ENCODE measurements at regions not wholly inside any gene's neighbourhood (a gene's known extent, or its start where the extent isn't known, plus 50 kb on each side); places are given as distances from the start of the nearest gene placed in this dataset.
"Not testable (repeated sequence)": the region's sequence is repeated elsewhere in the genome, so short reads cannot be mapped to it uniquely, and the experiment has no call there.

DNA sequence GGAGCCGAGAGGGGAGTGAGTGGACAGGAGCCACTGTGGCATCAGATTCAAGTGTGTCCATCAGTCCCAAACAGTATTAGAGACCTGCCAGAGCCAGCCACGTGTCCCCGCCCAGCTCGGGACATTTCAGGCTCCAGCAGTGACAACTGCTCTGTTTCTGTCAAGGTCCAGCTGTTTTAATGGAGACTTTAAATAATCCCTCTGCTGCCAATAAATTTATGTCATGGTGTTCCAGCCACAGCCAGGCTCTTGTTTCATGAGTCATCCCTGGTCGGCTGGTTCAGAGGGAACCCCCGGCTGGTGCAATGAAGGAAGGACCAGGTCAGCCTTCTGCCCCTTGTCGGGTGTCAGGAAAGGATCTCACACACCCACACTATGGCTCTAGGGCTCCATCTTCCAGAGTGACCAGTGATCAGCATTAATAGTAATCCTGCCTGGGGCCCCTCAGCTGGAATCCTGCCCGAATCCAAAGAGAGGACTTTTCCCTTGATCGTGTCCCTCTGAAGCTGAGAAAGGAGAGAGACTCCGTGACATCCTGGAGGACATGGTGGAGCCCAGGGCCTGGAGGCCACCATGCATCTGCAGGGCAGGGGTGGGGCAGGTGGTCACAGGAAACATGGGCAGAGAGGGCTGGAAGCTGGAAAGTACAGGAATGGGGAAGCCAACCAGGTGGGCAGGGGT is 197.3 kb downstream of the MATN1 start:
- DNase-seq, result no peak

DNA sequence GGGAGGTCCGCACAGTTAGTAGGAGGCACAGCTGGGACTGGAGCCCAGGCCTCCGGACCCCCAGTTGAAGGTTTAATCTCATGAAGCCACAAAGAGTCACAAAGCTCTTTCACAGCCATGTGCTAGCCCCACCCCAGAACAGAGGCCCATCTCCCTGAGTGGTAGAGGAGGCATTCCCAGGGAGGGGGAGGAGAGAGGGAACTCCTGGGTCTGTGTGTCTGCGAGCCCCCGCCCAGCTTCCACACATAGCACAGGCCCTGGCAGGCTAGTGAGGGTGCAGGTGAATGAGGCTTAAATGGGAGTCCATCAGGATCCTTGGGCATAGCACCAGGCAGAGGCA is 197.8 kb downstream of the MATN1 start:
- no peak for DNase-seq

DNA sequence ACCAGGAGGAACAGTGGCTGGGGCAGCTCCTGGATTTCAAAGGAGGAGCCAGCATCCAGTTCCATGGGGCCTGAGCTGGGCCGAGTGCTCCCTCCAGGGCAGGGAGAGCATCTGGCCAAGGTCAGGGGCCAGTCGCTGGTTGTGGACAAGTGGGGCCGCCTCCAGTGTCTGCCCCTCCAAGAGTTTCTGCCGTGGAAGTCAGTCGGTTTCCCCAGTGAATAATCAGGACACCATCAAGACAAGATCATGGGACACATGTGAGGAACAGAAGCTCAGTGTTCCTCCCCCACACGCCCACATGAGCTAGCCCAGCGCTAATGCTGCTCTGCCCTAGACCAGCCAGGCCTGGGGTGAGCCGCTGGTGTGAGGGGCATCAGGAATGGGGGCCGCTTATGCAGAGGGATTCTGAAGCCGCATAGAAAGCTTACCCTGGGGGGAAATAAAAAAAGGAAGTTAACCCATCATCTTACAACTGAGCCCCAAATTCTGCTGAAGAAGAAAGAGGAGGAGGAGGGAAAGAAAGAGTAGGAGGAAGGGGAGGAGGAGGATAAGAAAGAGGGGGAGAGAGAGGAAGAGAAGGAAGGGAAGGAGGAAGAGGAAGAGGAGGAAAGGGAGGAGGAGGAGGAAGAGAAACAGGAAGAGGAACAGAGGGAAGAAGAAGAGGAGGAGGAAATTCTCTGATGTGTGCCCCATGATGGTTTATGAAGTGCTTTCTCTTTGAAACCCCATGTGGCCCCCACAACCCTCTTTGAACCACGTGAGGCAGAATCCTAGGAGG is 198.4 kb downstream of the MATN1 start:
- no peak for DNase-seq

DNA sequence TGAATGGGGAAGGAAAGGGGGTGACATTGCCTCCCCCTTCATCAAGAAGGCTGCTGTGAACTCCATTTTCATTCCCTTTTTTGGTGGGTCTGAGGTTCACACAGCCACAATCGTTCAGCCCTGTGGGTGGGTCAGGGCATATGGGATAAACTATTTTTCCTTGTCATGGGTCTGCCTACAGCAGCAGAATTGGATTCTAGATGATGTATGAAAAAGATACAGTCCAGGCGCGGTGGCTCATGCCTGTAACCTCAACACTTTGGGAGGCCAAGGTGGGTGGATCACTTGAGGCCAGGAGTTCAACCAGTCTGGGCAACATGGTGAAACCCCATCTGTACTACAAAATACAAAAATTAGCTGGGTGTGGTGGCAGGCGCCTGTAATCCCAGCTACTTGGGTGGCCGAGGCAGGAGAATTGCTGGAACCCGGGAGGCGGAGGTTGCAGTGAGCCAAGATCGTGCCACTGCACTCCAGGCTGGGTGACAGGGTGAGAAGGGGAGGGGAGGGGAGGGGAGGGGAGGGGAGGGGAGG is 199.3 kb downstream of the MATN1 start:
- DNase-seq, result not testable (repeated sequence)

DNA sequence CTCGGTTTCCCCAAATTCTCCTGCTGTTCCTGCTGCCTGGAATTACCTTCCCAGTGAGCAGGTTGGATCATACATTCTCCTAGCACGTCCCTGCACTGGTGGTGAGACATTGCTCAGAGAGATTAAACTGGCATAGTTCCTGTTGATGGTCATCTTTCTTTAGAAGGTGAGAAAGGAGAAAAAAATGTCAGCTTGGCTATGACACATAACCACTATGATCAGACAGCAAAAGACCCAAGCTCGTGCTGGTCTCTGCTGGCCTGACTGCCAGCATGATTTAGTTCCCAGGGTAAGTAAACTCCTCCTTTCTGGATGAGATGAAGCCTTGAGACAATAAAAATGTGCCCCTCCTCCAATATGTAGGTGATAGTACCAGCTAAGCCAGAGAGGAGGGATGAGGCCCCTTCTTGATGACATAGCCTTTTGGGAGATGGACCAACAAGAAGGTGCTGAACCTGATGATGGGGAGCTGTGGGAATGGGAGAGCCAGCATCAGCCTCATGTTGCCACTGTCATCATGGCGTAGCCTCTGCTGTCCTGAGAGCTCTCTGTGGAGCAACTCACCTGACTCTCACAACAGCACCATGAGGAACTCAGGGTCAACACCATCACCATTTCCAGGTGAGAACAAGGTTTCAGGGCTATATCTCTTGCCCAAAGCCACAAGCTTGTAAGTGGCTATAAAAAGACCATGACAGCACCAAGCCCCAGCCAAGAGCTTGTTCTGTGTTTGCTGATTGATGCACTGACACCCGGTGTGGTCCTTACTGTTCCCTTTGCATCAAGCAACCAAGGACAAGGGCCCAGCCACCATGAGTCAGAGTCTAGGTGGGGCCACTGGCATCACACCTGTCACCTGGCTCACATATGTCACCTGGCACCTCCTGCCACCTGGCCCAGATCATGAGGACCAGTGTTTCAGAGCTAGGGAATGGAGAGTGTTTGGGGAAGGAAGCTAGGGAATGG is 200.0 kb downstream of the MATN1 start:
- no peak for DNase-seq

DNA sequence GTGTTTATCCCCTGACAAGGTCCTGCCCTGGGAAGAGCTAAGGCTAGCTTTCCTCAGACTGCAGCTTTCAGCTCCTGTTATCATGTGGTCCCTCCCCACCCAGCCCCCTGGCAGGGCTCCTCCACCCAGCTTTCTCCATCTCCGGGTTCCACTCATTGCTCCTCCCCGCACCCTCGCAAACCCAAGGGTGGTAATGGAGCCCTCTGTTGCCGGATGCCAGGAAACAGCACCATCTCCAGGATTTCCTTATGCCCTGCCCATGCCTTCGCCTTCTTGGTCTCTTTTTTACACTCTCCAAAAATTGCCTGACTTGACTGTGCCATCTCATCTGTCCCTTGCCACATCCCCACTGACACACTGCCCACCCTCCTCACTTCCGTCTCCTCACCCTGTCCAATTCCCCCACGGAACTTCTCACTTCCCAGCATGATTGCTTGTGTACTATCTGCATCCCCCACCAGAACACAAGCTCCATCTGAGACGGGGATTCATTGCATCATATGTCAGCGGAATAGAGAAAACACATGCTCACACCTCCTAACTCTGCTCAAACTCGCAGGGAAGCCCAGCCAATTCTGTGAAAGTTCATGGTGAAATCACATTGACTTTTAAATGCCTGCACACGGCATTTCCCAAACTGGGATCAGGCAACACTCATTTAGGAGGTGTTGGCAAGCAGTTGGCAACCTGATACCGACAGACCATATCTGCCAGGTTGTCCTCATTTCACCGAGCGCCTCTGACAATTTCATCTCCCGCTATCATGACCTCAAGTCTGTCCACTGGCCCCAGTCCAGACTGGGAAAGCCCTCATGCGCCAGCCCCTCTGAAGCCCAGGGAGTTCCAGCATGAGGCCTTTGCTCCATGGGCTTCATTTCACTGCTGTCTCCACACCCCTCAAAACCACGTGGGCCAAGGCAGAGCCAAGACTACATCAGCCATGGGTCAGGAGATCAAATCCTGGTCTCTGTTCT is 201.1 kb downstream of the MATN1 start:
- DNase-seq, result no peak

DNA sequence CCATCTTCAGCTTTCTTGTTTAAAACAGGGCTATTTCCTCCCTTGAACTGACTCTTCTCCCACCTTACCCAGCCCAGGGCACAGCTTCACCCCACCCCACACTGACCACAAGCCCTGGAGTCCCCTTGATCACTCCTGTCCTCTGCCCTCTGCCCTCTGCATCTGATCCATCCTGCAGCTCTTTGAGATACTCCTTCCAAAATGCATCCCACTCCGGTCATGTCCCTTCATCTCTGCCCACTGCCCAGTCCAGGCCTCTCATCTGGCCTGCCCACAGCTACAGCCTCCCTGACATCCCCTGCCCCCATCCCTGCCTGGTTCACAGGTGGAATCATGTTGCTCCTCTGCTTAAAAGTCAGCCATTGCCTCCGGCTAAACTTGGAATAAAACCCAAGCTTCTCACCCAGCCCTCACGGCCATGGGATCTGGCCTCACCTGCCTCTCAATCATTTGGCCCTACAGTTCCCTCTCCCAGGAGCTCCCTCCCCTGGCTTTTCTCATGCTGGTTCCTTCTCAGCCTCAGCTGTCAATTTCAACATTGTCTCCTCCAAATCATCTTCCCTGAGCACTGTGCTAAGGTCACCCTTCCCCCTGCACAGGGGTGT is 202.0 kb downstream of the MATN1 start:
- no peak for DNase-seq

DNA sequence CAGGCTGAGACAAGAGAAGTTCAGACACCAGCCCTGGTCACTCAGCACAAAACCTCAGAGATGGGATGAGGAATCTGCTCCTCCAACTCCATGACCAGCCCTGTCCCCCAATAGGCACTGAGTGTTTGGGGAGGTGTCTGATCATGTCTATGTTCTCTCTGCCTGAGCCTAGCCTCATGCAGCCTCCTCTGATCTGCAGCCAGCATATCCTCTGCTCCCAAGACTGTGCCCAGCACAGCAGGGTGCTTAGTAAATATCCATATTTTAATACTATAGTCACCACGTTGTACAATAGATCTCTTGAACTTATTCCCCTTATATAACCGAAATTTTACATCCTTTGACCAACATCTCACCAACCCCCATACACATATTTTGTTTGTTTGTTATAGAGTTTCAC is 202.9 kb downstream of the MATN1 start:
- no peak for DNase-seq

DNA sequence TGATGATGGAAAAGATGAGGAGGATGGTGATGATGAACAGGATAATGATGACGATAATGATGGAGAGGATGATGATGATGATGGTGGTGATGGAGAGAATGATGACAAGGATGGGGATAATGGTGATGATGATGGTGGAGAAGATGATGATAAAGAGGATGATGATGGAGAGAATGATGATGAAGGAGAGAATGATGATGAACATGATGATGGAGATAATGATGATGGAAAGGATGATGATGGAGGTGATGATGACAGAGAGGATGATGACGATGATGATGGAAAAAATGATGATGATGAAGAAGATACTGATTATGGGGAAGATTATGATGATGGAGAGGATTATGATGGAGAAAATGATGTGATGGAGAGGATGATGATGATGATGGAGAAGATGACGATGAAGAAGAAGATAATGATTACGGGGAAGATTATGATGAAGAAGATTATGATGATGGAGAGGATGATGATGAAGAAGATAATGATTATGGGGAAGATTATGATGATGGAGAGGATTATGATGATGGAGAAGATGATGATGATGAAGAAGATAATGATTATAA is 204.1 kb downstream of the MATN1 start:
- no peak for DNase-seq

DNA sequence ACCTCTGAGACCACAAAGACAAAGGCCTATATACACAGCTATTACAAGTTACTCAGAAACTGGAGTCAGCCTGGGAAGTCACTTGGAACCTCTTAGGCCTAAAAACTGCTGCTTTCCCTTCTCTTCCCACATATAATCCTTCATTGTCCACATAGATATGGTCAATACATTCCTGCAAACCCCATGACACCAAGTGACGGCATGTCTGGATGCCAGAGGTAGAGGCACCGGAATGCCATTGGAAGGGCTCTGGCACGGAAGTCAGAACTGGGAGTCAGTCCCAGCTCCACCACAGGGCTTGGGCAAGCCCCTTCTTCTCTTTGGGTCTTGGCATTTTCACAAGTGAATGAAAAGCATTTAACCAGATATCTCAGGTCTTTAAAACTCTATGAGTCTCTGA is 204.7 kb downstream of the MATN1 start:
- no peak for DNase-seq

DNA sequence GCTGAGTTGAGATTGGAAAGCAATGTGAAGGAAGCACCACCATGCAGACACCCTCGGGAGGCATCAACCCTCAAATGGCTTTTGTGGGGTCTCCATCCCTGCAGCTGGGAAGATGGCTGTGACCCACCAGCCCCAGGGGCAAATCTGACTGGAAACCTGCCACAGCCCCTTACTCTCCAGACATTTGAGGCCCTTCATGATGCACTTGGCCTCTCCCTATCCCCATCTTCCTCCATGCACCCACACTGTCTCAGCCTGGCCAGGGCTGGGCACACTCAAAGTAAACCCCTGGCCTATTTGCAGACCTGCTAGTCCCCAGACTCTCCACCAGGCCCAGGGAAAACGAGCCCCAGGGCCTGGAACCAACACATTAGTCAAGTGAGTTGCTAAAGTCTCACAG is 205.2 kb downstream of the MATN1 start:
- DNase-seq, result no peak

DNA sequence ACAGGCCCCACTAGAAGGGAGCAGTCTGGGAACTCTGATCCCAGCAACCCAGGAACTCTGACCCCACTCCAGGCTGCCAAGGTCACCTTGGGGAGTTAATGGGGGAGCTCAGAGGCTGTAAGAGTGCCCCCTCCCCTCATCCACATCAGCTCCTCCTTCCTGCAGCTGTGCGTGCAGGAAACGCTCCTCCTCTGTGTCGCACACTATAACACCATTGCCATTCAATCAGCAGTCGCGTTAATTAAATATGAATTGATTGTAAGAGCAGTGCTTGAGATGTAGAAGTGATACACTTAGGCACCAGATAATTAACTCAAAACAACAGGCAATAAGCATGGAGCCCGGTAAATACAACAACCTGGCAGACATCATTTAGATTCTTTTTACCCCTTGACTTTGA is 205.7 kb downstream of the MATN1 start:
- DNase-seq, result not testable (repeated sequence)

DNA sequence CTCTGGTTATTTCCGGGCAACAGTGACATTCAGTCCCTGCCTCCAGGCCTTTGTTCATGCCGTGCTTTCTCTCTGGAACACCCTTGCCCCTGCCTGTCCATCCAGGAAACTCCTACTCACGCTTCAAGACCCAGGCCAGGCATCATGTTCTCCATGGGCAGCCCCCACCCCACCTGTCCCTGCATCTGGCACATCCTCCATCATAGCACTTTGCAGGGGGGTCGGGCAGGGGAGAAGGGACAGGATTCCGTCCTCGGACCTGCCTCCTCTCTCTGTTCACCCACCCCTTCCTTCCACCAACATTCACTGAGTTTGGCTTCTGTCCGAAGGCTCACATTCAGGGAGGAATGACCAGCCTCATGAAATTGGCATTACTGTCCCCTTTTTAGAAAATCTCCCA is 206.1 kb downstream of the MATN1 start:
- DNase-seq, result not testable (repeated sequence)

DNA sequence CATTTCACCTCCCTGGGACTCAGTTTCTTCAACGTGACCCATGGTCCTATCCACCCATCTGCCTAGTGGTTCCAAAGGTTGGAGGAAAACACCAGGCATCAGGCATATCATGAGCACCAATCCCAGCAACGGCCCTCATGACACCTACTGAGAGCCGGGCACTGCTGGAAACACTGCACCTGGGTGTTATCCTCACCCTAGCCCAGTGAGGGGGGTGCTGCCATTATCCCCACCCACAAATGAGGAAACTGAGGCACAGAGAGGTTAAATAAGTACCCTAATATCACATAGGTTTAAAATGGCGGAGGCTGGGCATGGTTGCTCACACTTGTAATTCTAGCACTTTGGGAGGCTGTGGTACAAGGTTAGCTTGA is 206.9 kb downstream of the MATN1 start:
- DNase-seq, result no peak

DNA sequence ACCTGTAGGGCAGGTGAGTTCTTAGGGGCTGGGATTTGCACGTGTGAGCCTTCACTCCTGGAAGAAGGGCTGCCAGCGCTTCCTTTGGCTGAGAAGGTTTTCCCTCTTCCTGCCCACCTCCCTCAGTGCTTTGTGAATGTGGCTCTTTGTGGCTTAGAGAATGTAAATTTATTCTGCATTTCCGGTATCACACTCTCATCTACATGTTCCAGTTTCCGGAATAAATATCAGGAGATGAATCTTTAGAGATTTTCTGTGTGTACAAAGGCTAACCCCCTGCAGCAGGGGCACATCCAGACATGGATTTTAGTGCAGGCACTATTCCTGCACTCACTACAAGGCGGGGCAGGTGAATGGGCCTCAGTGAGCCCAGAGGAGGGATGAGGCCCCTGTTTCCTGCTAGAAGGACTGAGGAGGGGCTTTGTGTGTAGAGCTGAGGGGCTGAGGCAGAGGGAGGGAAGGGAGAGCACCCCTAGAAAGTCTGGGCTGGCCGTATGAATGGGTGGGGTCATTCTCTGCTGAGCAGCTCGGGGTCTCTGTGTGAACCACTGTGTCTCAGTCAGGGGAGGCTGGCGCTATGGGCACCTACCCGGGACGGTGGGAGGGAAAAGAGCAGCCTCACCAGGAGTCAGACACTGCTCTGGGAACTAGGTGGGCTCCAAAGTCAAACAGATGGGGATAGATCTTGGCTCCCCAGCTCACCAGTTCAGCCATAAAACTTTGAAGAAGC is 207.5 kb downstream of the MATN1 start:
- DNase-seq, result no peak

DNA sequence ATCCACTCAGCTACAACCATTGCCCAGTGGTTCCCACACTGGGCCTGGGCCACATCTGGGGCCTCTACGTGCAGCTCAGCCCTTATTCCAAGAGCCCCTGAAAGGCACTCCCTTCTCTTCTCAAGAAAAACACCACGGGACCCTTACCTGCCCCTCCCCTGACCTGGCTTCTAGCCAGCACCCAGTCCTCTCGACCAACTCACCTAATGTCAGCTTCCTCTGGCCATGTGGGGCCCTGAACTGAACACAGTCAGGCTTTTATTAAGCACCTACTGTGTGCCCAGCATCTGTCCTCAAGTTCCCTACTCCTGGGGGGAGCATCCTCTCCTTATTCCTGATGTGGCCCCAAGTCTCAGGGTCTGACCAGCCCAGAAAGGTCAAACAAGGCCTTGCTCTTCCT is 208.4 kb downstream of the MATN1 start:
- no peak for DNase-seq

DNA sequence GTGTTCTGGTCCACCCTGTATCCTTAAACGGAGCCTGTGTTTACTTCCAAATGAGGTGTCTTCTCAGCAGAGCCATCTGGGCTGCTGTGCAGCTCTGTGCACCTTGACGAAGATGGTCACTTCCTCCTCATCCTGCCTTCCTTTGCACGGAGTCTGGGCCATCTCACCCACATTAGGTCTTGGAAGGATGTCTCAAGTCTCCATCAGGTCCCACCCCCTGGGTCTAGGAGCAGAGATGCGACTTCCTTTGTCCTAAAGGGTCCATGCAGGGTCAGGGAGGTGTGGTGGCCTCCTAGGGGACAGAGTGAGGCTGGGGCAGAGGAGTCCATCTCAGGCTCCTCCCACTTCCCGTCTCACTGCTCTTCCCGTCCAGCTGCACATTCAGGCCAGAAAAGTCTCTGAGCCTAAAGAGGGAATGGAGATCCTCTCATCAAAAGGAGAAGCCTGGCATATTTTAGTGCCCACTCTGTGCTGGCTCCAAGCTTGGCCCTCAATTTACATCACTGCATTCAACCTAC is 209.2 kb downstream of the MATN1 start:
- DNase-seq, result no peak

DNA sequence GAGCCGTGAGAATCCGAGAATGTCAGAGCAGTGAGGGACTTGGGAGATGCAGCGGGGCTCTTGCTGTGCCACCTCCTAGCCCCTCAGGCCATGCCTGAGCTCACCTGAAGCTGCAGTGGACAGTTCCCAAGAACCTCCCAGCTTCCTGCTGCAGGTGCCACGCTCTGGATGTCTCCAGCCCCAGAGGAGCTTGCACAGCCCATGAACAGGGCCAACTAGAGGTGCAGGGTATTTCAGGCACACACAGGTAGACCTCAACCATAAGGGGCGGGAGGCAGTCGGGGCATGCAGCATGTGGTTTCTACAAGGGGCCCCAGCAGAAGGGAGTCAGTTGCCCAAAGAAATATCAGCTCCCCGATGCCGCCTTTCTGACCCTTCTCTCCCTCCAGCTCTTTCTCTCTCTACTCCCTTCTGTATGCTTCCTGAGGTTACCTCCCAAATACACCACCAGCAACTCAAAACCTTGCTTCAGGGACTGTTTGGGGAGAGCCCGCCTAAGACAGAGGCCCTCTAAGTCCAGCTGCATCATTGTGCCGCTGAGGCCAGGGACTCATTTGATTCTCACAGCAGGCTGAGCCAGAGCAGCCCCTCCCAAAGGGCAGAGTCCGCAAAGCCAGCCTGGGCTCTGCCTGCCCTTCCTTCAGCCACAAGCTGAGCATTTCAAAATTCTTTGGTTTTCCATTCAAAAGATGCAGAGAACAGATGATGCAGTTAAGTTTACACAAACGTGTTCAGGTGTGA is 209.8 kb downstream of the MATN1 start:
- no peak for DNase-seq

DNA sequence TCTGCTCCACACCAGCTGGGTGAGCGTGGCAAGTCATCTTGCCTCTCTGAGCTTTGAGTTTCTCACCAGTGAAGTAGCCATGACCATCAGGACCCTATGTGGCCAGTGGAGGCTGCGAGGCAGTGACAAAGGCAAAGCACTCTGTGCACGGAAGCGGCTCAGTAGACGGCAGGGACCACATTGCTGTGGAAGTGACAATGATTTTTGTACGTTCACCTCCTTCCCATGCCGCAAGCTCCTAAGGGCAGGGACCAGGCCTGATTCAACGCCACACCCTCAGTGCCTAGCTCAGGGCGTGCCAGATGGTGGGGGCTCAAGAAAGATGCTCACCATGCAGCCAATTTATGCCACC is 210.5 kb downstream of the MATN1 start:
- no peak for DNase-seq
